Activated CD4-positive, alpha-beta T cell treated with anti-CD3 and anti-CD28 coated beads, Interleukin-2, amount 50 U/mL, for 4 hours (primary cell): ENCODE measurements at regions not wholly inside any gene's neighbourhood (a gene's known extent, or its start where the extent isn't known, plus 50 kb on each side); places are given as distances from the start of the nearest gene placed in this dataset.

Experiments
- DNase-seq, 2 experiments: peaks; one replicate each; pipeline ENCODE4 v3.0.0-alpha.2; 2020

DNA sequence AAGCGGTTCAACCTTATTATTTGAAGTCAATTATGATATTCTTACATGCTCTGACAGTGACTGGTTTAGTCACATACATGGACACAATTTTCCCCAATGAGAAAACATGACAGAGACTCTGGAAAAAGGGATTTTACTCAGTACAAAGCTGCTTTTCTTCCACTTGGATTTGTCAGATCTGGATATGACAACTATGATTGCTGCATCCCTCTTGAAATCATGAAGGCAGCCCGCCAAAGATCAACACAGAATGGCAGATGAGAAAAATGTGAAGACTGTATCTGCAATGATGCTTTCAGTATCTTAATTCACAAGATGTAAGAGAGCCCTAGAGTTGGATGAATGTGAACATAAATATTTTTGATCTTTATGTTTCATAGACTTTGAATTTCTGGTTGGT lies 439.6 kb downstream of the CDH8 start:
- DNase-seq = no peak

DNA sequence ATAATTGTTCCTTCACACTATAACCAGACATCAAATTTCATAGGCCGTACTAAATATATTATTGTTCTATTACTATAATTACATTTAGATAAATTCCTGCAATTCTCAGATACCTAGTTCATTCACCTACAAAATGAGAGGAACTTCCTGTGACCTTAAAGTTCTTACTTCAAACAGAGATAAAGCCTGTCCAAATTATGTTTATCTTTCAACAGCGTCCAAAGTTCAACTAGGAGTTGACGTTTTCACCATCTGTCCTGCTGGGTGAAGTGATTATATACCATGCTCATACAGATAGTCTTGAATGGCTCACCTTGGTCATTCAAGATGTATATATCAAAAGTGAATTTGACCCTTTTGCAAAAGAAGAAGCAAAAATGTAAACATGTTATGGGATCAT lies 440.6 kb downstream of the CDH8 start:
- DNase-seq = no peak

GRCh38 chr16:61590577-61590976 lies 445.7 kb downstream of the CDH8 start:
- DNase-seq = no peak

DNA sequence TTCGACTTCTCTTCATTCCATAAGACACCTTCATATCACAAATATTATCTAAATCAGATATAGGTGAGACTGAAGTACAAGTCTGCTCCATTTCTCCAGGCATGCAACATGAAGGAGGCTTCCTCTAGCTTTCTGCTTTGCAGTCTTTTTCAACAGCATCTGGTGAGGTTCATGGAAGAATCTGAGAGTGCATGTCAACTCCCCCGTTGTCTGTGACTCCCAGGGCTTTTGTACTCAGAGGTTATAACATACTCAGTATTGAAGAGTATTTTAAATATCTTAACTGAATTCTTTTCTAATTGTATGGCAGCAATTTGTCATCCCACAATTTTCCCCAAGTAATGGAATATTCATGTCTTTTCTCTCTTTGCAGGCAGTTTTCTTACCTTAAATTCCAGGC lies 448.7 kb downstream of the CDH8 start:
- no peak for DNase-seq

- DNase-seq = no peak
These were observed 454.7 kb downstream of the CDH8 start for GRCh38 chr16:61581417-61582046.

GRCh38 chr16:61580579-61580978 lies 455.7 kb downstream of the CDH8 start:
- no peak for DNase-seq

DNA sequence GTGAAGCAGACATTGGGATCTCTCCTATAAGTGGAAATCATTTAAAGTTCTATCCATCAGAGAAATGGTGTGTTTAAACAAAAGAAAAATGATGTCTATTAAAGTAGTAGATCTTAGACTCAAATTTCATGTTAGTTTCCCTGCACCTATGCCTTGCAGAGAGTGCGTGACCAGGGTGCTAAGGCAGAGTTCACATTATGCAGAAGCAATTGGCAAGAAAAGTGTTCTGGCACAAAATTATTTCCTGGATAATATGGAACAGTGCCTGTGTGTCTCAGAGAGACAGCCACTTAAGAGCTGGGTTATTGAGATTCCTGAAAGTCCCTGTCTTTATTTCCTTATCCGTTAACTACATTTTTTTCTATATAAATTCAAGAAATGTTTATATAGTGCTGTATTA lies 457.0 kb downstream of the CDH8 start:
- DNase-seq = no peak

GRCh38 chr16:61576476-61576875 lies 459.8 kb downstream of the CDH8 start:
- DNase-seq = no peak

DNA sequence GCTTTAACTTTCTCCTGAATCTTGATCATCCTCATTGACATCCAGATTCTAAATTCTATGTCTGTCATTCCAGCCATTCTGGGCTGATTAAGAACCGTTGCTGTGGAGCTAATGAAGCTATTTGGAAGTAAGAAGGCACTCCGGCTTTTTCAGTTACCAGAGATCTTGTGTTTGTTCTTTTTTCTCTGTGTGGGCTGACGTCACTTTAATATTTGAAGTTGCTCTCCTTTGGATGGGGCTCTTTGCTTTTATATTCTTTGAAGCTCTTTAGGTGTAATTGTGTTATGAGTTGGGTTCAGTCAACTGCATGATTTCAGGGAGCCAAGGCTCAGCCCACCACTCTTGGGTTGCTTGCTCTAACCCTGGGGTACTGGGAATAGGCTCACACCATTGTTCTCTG lies 460.6 kb downstream of the CDH8 start:
- DNase-seq = no peak

- DNase-seq = no peak
These were observed 467.2 kb downstream of the CDH8 start for GRCh38 chr16:61569028-61569427.

- DNase-seq = no peak
These were observed 471.5 kb downstream of the CDH8 start for GRCh38 chr16:61564716-61565115.

- no peak for DNase-seq
These were observed 480.4 kb downstream of the CDH8 start for GRCh38 chr16:61555718-61556441.

DNA sequence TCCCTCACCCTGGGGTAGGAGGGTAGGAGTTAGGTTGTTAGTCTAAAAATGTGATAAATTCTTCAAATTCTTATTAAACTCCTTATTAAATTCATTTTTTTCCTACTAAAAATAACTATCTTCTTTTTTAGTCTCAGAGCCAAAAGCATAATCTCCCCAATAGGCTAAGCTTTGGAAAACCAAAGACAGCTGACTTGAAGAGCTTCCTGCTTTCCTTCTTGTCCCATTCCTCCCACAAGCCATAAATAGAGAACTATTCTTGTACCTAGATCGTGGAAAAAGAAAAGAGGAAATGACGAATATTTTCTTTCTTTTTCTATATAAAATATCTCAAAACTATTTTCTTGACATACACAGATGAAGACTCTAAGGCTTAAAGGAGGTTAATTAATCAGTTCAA lies 486.9 kb downstream of the CDH8 start:
- no peak for DNase-seq

GRCh38 chr16:61547626-61548025 lies 488.6 kb downstream of the CDH8 start:
- no peak for DNase-seq

DNA sequence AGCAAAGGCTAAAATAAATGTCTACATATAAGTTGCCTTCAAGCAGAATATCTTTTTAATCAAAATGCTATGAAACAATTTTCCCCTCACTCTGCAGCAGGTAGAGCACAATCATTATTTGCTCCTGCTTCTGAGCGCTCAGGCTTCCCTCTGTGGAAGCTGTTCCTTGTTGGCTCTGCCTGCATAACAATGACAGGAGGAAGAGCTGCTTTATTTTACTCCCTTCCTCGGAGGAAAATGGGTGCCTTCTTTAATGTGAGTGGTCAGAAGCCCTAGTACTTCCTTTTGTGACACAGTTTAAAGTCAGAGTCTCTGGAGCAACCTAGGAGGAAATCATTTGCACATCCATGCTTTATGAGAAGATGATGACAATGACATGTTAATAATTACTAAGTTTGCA lies 492.1 kb downstream of the CDH8 start:
- DNase-seq = no peak

DNA sequence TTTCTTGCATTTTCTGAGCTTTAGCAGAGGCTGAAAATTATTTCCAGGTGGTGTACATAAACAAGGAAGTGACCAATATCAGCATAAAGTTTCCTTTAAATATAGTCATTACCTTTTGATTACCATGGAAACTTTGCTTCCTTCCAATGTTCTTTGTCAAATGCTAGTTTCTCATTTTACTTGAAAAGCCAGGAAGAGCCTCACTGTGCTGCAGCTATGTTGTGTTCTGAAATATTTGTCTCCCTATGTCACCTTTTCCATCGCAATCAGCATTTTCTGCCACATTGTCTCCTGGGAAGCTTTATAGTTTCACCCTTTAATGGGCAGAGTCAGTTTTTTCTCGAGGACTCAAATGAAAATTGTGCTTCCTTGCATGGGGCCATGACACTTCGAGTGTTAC lies 496.0 kb downstream of the CDH8 start:
- DNase-seq = no peak

GRCh38 chr16:61530697-61531096 lies 505.5 kb downstream of the CDH8 start:
- no peak for DNase-seq

- no peak for DNase-seq
These were observed 535.4 kb downstream of the CDH8 start for GRCh38 chr16:61500851-61501250.

DNA sequence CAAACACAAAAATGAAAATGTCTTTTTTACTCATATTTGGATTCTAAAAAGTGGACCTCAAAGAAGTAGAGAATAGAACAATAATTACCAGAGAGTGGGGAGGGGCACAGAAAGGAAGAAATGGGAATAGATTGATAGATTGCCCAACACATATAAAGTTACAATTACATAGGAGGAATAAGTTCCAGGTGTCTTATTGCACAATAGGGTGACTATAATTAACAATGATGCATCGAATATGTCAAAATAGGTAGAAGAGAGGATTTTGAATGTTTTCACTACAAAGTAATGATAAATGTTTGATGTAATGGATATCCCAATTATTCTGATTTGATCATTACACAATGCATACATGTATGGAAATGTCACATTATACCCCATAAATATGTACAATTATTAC lies 556.0 kb downstream of the CDH8 start:
- no peak for DNase-seq

DNA sequence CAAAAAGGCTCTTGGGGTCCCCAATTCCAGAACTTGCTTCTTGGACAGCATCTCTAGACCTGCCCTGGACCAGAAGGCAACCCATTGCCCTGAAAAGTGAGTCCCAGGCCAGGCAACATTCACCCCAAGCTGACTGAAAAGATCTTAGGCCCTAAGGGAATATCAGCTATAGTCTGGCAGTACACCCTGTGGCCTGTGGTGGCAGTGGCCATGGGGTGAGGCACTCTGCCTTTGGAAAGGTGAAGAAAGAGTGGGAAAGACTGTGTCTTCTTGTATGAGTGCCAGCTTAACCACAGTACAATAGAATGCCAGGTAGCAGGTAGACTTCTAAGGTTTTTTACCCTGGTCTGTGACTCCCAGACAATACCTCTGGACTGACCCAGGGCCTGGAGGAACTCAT lies 564.5 kb downstream of the CDH8 start:
- DNase-seq = no peak

DNA sequence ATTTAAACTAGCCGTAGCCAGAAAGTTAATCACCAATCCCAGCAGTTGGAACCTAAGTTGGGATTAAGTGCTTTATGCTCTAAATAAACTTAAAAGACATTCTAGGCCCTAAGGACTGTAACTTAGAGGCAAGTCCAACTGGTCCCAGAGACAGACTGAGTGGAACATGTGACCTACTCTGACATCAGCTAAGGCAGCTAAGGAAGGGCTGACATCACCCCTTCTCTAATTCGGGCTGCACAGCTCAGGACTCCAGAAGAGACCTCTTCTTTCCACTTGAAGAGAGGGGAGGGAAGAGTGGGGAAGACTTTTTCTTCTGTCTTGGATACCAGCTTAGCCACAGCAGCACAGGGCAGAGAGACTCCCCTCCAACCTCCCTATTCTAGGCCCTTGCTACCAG lies 565.2 kb downstream of the CDH8 start:
- no peak for DNase-seq

DNA sequence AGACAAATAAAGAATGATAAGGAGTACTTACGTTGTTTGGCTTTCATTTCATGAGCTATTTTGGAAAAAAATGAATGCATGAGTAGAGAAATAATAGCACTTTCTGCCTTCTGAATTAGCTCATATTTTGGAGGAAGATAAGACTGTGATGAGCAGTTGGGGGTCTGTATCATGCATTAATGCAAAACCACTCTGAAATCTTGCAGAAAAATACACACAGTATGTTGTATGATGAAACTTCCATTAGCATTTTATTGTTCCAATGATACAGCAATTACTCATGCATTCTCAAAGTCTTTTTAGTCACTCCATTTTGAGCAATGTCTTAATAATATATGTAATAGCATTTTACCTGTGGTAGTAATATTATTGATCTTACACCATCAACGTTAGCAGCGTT lies 571.0 kb downstream of the CDH8 start:
- DNase-seq = no peak

DNA sequence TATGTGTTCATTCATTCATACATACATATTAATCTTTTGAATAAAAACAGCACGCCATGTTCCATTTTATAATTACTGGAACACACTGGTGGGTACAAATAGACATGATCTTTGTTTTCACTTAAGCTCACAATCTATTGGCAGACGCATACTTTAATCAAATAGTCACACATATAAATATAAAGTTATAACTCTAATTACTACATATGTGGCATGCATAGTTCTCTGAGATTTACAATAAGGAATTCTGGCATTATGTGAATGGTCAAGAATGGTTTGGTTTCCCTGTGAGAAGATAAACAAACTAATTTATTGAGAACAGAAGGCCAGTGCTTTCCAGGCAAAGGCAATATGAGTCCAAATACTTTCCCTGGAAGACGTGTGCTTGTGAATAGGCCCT lies 576.2 kb downstream of the CDH8 start:
- DNase-seq = no peak

DNA sequence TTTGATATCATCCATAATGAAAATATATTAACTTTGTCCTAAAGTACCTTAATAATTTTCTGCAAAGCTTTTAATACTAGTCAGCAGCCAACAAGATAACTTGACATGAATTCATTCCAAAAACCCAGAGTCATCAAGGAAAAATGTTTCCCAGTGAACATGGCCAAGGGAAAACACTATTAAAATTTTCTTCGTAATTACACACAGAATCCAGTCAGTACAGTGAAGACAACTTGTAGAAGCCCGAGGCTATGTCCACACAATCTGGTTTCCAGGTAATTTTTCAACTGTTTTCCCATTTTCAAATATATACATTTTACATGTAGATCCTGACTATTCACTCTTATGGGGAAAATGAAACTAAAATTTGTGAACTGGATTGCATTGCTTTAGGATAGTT lies 600.9 kb downstream of the CDH8 start:
- no peak for DNase-seq

- DNase-seq = no peak
These were observed 603.8 kb downstream of the CDH8 start for GRCh38 chr16:61432421-61432820.
